ENCODE measurements at regions not wholly inside any gene's neighbourhood (a gene's known extent, or its start where the extent isn't known, plus 50 kb on each side); places are given as distances from the start of the nearest gene placed in this dataset.

DNA sequence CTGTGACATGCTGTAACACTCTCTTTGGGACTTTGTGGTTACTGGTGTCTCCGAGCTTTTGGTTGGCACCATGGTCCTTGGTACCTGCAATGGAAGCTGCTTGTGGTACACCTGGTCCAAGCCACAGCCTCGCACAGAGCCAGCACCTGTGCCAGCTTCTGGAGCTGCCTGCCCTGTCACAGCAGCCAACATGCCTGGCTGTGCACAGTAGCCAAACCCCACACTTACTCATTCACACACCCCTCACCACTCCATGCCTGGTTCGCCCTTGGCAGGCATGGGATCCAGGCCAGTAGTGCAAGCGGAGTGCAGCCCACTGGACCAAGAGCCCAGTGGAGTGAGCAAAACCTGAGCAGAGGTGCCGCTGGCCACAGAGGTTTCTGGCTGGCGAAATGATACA is 459.9 kb downstream of the TBC1D32 start (continued):
- TF ChIP-seq NFIB (CRISPR knock-in tag; IDR thresholded peaks at IDR 0.05; ENCODE audit: borderline replicate concordance): no peak
- TF ChIP-seq ZFP82 (CRISPR knock-in tag; IDR thresholded peaks at IDR 0.05; ENCODE audit: borderline replicate concordance): no peak

DNA sequence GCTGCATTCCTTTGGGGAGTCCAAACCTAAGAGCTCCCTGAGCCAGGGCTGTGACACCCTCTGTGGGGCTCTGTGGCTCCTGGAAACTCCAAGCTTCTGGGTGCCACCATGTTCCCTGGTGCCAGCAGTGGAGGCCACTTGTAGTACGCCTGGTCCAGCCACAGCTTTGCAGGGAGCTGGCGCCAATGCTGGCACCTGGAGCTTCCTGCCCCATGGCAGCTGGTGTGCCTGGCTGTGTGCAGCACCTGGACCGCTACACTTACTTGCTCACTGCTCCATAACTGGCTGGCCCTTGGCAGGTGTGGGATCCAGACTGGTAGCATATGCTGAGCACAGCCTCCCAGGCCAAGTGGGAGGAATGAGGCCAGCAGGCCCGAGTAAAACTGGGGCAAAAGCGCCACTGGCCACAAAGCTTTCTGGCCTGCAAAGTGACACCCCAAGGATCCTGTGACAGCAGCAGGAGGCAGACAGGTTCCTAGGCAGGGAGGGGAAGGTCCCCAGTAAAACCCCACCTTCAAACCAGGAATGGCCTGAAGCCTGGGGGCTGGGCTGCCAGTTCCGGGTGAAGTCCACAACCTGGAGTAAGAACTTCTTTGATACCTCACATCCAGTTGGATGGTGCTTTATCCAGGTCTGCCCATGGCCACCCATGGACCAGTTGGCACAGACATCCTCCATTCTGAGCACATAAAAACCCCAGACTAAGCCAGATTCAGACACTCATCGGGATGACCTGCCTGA is 461.0 kb downstream of the TBC1D32 start:
- H3K4me1 ChIP-seq (ENCODE audit: insufficient read depth, low read length): no peaks in the 10 kb centered on the region
- intact Hi-C loops (cut with micrococcal nuclease; ENCODE audit: unreplicated experiment) (no loop called here), in situ Hi-C loops (cut with HindIII; ENCODE audit: extremely low pct_ligation_motif_present, low pct_unique_long_range_greater_than_20kb) (no loop called here)
- no peak overlapping the region for H3K27ac ChIP-seq (ENCODE audit: extremely low read length, insufficient read depth, low read length)
- H3K9ac ChIP-seq (ENCODE audit: insufficient read depth, low read depth, low read length): no peak overlapping the region
- no peaks in the 10 kb centered on the region for H4K20me1 ChIP-seq (ENCODE audit: insufficient read depth, low read length)
- FAIRE-seq (no peak), DNase-seq (ENCODE audit: low spot score) (no peak), ATAC-seq (no peak; the same call in 2 of the 3 replicates)
- no peak overlapping the region for H3K4me2 ChIP-seq (ENCODE audit: low read depth, low read length)
- H3K4me3 ChIP-seq (replicated peaks in 1 of 3; ENCODE audit: insufficient read depth in 1 of 3, low read depth in 2 of 3, low read length in 3 of 3): no peak overlapping the region
- BruUV-seq (replicated peaks): no TSS peak
- ChIA-PET POLR2A (no interaction called here), CTCF (ENCODE audit: low intra/inter-chr PET ratio, low total read pairs) (no interaction called here)
- TF ChIP-seq SALL1 (CRISPR knock-in tag; IDR thresholded peaks at IDR 0.05) (no peak), NR1H2 (CRISPR knock-in tag; IDR thresholded peaks at IDR 0.05; ENCODE audit: borderline replicate concordance, low read depth) (no peak), ZNF850 (CRISPR knock-in tag; conservative IDR thresholded peaks at IDR 0.05) (no peak), FOSL1 (CRISPR knock-in tag; IDR thresholded peaks at IDR 0.05; ENCODE audit: borderline replicate concordance) (no peak), NCOA1 (CRISPR knock-in tag; IDR thresholded peaks at IDR 0.05) (no peak), CHD4 (IDR thresholded peaks at IDR 0.05; ENCODE audit: borderline replicate concordance, low read length) (no peak), MAFK (conservative IDR thresholded peaks at IDR 0.05 in 1 of 2, IDR thresholded peaks at IDR 0.05 in 1 of 2; ENCODE audit: low read length in 2 of 2) (no peak), ZNF878 (CRISPR knock-in tag; IDR thresholded peaks at IDR 0.05) (no peak), RBM39 (IDR thresholded peaks at IDR 0.05; ENCODE audit: low read depth, low read length, poor library complexity, severe bottlenecking) (no peak), NFIC (IDR thresholded peaks at IDR 0.05; ENCODE audit: low read length) (no peak), REXO4 (CRISPR knock-in tag; IDR thresholded peaks at IDR 0.05; ENCODE audit: borderline replicate concordance) (no peak), NR2C2 (CRISPR knock-in tag; IDR thresholded peaks at IDR 0.05; ENCODE audit: borderline replicate concordance) (no peak), POLR2AphosphoS5 (IDR thresholded peaks at IDR 0.05; ENCODE audit: low read depth, low read length) (no peak), CCDC6 (CRISPR knock-in tag; IDR thresholded peaks at IDR 0.05) (no peak)
- TF ChIP-seq, protein P1, sequence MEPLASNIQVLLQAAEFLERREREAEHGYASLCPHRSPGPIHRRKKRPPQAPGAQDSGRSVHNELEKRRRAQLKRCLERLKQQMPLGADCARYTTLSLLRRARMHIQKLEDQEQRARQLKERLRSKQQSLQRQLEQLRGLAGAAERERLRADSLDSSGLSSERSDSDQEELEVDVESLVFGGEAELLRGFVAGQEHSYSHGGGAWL (CRISPR knock-in tag; IDR thresholded peaks at IDR 0.05): no peak
- TF ChIP-seq, protein P2, sequence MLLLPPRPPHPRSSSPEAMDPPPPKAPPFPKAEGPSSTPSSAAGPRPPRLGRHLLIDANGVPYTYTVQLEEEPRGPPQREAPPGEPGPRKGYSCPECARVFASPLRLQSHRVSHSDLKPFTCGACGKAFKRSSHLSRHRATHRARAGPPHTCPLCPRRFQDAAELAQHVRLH (CRISPR knock-in tag; IDR thresholded peaks at IDR 0.05; ENCODE audit: borderline replicate concordance, low read depth): no peak
- TF ChIP-seq, protein P3, sequence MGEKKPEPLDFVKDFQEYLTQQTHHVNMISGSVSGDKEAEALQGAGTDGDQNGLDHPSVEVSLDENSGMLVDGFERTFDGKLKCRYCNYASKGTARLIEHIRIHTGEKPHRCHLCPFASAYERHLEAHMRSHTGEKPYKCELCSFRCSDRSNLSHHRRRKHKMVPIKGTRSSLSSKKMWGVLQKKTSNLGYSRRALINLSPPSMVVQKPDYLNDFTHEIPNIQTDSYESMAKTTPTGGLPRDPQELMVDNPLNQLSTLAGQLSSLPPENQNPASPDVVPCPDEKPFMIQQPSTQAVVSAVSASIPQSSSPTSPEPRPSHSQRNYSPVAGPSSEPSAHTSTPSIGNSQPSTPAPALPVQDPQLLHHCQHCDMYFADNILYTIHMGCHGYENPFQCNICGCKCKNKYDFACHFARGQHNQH (CRISPR knock-in tag; IDR thresholded peaks at IDR 0.05): no peak
- 8% methylated on average over 6 of the region's 7 CpGs for WGBS (ENCODE audit: low lambda C conversion rate)
- H3K9me3 ChIP-seq (ENCODE audit: low read length): no peaks in the 10 kb centered on the region
- peaks cover 0 to 3% of the 10 kb centered on the region in 2 experiments; a peak in 2 of 5 replicates for H3K27me3 ChIP-seq (ENCODE audit: control insufficient read depth in 1 of 2, insufficient read depth in 2 of 2, low read length in 2 of 2)
- H2AFZ ChIP-seq (ENCODE audit: low read length): no peak overlapping the region
- H3K36me3 ChIP-seq (replicated peaks in 1 of 2; ENCODE audit: control insufficient read depth in 1 of 2, insufficient read depth in 2 of 2, low read length in 2 of 2): no peaks in the 10 kb centered on the region
- no peaks in the 10 kb centered on the region for H3K79me2 ChIP-seq (ENCODE audit: insufficient read depth, low read length)
